ENCODE measurements at regions not wholly inside any gene's neighbourhood (a gene's known extent, or its start where the extent isn't known, plus 50 kb on each side); places are given as distances from the start of the nearest gene placed in this dataset.

DNA sequence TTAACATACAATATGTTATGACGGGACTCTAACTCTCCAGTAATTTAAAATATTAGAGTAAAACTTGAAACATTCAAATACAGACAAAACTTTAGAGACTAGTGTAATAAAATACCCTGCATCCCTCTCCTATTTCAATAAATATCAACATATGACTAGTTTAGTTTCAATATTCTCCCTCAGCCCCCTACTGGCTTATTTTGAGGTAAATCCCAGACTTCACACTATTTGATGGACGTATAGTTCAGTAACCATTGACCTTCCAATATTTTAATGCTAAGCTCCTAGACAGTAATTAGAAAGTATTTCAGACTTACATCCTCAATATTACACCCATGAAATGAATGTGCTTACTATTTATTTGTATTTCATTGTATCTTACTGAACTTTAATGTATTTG lies 180.7 kb upstream of the STARD13 start:
- no peak for DNase-seq (ENCODE audit: low read depth in 2 of 2)

DNA sequence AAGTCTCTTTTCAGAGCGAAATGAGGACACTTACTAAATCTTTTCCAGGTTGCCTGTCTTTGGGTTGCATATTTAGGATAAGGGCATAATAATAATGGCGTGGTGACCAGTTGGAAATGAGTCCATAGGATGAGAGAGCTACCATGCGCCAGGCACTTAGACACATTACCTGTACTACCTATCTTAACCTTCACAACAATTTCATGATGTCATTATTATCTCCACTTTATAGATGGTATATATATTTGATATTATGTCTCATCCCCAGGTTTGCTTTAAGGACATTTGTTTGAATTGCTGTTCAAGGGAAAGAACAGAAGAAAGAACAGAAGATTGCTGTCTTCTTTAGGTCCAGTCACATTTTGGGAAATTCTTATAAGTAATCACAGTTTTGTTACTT lies 182.0 kb upstream of the STARD13 start:
- no peak for DNase-seq (ENCODE audit: low read depth in 2 of 2)

DNA sequence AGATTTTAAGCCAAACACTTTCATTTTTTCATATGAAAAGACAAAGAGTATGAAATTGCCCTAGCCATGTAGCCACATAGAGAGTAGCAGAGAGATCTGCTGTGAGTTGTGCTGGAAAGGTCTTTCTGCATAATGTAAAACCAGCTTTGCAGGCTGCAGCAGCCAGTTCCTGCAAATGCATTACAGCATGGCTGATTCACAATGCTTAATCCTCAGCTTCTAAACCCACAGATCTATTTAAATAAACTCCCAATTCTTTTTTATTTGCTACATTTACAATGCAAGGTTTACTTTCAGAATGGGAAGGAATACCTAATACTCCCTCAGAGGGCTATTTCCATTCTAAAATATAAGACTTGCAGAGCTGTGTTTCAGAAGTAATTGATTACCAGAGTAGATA lies 185.6 kb upstream of the STARD13 start:
- DNase-seq (ENCODE audit: low read depth in 2 of 2): no peak

DNA sequence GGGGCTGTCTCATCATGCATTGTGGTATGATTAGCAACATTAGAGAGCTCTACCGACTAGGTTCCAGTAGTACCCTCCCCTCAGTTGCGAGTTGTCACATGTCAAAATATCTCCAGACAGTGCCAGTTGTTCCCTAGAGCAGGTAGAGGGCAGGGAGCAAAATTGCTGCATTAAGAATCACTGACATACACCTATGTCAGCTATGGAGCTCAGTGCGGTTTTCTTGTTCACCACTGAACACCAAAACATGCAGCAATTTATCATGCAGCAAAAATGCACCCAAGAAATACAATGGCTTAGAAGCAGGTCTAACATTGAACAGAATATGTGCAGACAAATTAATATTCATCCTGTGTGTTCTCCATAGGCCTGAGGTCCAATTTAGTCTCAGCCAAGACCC lies 186.9 kb upstream of the STARD13 start:
- DNase-seq (ENCODE audit: low read depth in 2 of 2): no peak

DNA sequence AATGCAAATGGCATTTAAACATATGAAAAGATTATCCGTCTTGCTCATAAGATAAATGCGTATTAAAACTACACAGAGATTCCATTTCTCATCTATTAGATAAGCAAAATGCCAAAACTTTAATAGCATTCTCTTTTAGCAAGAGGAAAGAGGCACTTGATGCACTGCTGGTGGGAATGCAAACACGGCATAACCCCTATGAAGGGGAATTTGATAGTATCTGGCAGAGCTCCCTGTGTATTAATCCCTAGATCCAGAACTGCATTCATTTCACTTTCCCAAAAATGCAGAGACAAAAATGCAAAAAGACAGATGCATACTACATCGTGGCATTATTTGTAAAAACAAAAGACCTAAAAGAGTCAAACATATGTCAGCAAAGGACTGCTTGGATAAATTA lies 193.6 kb upstream of the STARD13 start:
- DNase-seq (ENCODE audit: low read depth in 2 of 2): no peak

DNA sequence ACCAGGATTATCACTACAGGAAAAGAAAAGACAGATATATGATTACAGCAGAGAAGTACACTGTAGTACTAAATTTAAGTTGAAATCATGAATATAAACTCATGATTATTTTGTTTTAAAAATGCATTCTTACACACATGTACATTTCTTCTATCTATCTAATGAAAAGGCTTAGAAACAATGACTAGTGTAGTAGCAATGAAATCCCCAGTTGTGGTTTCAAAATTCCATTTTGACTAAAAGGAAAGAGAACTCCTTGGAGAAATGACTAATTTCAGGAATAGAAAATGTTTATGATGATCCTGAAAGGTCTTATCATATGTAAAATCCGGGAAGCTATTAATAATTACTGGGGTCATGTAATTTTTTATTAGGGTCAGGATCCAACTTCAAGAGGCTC lies 195.0 kb upstream of the STARD13 start:
- no peak for DNase-seq (ENCODE audit: low read depth in 2 of 2)

DNA sequence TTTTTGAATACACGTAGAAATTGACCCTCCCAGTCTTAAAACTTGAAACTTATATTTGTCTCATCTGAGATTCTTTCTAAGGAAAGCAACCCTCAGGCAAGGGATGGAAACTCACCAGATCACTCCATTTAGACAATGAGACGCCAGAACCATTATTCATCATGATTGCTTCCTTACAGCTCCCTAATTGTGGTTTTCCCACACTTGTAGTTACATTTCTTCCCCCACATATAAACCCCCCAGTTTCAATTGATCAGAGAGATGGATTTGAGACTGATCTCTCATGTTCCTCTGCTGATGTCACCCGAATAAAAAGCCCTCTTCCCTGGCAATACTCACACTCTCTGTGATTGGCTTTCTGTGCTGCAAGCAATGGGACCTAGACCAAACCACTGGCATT lies 197.9 kb upstream of the STARD13 start:
- DNase-seq (ENCODE audit: low read depth in 2 of 2): no peak

DNA sequence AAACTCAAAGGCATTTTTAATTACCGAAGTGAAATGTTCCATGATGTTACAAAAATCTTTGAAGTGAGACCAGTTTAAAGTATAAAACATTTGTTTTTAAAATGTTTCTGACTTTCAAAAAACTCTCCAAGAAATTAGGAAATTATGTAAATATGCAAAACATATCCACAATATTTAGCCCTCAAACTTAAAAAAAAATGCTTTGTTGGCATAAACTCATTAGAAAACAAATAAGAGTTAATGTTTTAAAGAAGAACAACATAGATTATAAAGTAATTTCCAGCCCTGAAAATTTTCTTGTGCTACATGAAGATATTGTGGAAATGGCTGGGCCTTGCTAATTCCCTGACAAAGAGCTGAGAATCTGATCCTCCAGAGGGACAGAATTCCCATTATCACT lies 199.7 kb upstream of the STARD13 start:
- DNase-seq (ENCODE audit: low read depth in 2 of 2): no peak

DNA sequence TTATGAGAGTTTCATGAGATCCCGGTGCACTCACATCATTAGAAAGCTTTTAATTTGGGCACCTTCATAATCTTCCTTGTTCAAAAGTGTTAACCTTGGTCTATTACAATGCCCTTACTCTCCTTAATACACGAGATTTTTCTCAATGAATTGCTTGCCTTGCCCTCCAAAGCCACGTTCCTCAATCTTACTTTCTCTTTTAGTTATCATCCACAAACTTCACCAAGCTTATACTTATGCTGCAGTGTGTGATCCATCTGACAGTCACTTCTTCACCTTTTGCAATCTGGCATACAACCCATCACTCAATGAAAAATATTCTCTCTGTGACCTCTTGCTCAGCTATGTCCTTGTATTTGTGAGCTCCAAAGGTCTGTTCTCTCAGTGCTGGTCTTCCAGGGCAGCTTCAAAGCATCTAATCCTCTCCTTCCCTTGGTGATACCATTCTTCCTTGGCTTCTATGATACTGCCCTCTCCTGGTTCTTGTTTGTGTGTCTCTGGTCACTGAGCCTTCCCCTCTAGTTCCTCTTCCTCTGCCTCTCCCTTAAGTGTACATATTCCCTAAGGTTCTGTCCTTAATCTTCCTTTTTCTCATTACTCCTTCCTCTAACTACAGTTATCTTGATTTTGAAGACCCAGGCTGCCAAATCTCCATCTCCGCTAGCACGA lies 202.2 kb upstream of the STARD13 start:
- DNase-seq (ENCODE audit: low read depth in 2 of 2): peak in 1 of 2 donors; percentile 71

DNA sequence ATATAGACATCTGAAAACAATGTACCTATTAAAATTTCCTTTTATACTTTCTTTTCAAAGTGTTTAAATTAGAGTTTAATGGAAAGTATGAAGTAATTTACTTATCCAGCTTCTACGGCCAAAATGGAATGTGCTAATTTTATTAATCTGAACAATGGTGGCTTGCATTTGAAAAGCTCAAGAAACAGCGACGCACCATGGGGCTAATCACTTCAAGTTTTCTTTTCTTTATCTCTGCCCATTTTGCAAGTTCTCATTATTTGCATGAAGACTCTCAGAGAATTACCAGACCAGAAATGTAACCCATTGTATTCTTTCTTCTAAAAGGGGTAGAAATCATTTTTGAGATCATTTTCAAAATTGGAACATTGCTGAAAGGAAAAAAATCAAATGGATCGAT lies 204.0 kb upstream of the STARD13 start:
- no peak for DNase-seq (ENCODE audit: low read depth in 2 of 2)

DNA sequence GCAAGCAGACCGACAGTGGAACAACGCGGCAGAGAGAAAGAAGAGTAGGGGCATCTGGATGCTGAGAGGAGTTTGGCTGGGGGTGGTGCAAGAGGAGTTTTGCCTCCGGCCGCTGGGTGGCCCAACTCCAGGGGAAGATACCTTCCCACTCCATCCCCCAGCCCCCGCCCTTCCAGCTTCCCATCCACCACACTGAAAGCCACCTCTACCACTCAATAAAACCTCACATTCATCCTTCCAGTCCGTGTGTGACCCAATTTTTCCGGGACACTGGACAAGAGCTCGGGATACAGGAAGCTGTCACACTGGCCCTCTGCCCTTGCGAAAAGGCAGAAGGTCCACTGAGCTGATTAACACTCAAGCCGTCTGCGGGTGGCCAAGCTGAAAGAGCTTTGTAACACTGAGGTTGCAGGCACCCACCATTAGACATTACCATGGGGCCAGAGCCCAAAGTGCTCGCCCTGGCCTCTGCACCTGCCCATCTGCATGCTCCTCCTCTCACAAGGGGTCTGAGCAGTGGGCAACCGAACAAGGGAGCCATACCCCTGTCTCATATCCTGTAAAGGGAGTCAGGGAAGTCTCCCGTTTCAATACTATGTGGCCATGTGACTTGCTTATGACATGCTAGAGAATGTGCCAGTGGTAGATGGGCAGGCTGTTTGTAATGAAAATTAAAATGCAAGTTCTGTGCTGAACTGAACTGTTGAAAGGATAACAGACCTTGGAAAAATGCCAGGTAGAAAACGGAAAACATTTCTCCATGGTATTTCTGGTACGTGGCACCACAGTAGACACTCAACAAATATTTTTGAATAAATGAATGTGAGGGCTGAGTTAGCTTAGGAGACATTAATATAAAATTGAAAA lies 205.1 kb upstream of the STARD13 start:
- peak; percentile 82 to 99 for DNase-seq (ENCODE audit: low read depth in 2 of 2)

DNA sequence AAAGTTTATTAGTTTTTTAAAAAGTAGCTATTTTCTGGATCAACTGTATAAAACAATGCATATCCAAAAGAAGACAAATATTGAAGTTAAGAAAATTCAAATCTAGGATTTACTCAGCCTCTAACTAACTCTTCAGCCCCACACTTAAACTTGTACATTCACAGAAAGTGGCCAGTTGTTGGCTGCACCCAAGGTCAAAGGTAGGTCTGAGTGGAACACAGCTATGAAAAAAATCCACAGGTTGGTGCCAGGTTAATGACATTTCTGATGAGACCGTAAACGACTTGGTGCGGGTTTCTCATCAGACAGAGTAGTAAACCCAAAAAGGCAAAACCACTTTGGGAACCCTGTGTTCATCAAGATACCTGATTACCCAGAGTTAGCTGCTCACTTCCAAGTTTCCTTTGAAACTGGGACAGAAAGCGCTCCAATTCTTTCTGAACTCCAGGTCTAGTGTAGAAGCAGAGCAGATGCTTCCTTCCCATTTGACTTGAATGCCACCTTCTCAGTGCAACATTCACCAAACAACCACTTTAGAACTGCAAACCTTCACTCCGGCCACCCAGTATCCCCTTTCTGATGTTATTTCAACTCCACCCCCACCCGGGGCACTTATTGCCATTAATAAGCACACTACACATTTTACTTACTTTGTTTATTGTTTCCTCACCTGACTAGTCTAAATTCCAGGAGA lies 208.3 kb upstream of the STARD13 start:
- peak; percentile 44 to 49 for DNase-seq (ENCODE audit: low read depth in 2 of 2)

DNA sequence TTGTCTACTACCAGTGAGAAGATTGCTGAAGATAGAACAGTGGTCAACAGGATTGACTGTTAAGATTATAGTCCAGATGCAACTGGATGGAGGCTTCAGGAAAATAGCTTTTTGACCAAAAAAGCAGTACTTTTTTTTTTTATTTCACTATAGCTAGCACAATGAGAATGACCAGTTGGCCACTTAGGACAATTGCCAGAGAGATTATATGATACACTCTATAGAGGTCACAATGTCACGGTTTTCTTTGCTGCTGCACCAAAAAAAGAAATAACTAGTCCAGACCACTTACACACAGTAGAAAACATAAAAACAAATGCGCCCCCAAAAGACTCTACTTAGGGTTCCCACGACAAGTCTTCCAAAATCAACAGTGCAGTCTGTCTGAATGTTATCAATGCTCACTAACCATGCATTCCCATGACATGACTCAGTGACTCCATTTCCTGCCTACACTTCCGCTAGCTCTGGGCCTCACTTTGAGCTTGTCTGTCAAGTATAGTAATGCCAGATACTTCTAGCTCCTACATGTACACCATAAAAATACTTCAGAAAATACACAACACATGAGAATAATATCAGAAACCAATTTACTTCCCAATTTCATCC lies 209.1 kb upstream of the STARD13 start:
- peak; percentile 99 for DNase-seq (ENCODE audit: low read depth in 2 of 2)

DNA sequence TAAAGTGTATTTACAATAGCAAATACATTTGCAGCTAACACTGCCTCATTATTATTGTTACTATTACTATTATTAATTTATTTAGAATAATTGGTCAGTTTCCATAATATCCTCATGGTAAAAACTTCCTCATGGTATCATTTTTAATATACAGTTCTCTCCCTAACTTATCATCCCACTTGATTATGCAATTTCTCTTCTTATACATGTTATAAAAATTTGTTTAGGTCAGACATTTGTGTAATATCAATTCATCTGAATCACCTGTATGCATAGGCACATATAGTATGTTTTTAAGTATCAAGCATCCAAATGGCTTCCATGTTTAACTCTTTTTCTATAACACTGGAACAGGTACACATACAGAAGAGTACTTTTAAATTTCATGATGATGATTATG lies 210.8 kb upstream of the STARD13 start:
- no peak for DNase-seq (ENCODE audit: low read depth in 2 of 2)

DNA sequence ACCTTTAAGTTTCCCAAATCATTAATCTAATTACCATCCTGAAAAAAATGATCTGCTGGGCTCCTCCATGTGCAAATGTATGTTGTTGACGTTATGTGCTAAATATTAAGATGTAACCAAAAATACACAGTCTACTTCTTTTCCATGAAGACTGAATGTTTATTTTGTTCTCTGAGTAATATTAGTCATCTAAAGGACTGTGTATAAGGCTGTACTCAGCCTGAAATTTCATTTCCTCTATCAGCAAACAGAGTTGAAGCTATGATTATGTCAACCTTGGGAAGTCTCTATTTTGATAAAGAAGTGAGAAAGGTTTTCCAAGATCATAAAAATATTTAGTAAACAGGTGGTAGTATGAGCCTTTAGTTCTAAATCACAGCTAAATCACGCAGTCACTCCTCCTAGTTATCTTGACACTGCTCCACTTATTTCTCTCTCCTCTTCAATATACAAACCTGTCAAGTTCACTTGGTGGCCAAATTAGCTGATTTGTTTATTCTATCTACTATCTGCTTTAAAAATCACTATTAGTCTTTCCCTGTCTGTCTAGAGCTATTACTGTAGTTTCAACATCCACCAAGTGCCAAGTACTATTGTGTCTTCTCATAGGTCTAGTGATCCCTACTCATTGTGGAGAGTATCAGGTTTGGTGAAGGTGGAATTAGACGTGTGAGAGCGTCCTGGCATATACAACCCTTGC lies 211.7 kb upstream of the STARD13 start:
- peak in 1 of 2 donors; percentile 83 for DNase-seq (ENCODE audit: low read depth in 2 of 2)

DNA sequence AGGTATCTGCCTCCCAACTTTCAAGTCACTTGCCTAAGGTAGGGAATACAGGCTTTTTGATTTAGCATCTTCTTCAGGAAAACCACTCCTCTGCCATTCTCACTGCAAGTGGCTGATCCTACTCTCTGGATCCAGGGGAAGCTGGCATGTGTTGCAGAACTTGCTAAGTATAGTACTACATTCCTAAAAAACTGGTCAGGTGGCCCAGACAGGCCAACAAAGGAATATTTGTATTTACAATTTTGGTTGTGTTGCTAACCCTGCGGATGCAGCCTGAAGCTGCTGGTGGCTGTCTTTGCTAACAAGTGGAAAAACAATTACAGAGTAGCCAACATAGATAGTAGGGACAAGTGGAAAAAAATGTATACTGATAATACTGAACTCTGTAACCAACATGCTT lies 222.5 kb upstream of the STARD13 start:
- no peak for DNase-seq (ENCODE audit: low read depth in 2 of 2)

DNA sequence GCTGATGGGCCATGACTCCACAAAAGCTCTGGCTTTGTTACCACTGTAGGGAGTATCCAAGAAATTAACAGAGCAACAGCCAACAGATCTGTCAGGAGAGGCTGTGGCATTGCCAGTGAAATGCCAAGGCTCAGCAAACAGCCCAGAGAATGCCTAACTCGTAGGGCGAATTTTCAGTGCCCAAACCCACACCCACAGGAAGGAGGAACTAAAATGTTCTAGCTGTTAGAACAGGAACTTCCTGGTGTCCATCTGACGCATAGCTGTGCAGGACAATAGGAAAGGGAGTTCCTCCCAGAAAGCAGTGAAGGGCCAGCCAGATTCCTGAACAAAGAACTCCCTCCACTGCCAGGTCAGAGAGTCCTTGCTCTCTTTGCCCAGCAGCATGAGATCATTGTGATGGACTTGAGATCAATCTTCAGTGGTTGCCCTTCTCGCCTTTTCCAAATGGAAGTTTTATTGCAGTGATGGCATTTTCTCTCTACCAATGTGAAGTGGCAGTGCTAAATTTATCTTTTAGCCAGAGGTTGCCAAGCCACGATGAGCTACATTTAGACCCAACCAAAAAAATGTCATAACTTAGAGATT lies 224.2 kb upstream of the STARD13 start:
- peak; percentile 92 for DNase-seq (ENCODE audit: low read depth in 2 of 2)

DNA sequence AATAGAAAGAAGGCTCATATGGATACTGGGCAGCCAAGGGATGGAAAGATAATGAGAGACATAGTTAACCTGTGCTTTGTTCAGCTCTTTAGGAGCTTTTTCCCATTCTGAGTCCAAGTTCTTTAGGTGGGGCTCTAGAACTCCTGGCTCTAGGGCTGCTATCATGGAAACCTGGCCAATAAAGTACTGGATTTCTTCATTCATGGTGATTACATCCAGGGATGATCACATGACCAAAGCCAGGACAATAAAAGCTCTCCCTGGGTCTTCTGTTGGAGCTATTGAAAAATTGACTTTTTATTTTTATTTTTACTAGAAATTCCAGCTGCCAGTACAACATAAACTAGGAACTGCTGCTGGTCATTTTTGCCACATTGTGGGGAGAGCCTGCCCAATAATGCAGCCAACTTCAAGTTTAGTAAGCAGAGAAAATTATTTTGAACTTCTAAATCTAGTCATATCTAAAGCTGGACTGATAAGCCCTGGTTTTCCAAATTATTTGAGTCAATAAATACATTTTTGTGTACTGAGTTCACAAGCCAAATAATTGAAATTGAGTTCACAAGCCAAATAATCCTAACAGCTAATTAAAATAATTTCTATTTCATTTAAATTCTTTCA lies 224.9 kb upstream of the STARD13 start:
- peak in 1 of 2 donors; percentile 59 for DNase-seq (ENCODE audit: low read depth in 2 of 2)

DNA sequence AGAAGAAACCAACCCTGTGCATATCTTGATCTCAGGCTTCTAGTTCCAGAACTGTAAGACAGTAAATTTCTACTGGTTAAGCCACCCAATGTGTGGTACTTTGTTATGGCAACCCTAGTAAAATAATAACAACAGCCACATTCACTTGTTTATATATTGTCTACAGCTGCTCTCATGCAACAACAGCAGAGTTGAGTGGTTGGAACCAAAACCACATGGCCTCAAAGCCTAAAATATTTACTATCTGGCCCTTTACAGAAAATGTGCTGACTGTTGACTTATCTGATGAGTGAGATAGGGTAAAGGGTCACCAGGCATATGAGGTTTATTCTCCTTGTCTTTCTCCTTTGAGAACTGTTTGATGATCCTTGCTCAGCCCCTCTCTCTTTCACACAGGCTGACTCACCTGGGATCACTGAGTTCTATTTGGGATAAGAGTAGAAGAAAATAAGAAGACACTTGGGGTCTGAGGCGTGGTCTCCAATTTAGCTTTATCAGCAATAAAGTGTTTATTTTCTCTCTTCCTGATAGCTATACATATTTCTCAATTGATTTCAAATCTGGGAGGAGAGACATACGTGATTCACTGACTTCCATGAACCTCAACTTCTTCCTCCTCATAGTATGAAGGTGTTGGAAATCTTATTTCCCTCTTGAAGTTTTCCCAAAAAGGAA lies 227.5 kb upstream of the STARD13 start:
- peak in 1 of 2 donors; percentile 43 for DNase-seq (ENCODE audit: low read depth in 2 of 2)

DNA sequence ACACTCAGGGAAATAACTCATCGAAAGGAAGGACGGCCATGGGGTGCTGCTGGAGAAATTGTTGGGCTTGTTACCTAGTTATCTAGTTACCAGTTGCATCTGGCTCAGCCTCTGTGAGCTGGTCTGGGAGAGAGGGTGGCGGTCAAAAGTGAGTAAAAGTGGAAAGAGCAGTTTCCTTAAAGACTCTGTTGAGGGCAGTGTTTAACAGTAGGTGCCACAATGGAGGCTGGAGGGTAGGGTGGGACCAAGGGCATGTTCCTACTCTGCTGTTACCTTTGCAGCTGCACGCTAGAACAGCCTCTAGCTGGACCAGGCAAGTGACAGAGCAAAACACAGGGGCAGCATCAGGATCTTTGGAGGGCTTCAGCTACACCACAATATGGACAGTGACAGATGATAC lies 228.8 kb upstream of the STARD13 start:
- DNase-seq (ENCODE audit: low read depth in 2 of 2): no peak
